ENCODE measurements at regions not wholly inside any gene's neighbourhood (a gene's known extent, or its start where the extent isn't known, plus 50 kb on each side); places are given as distances from the start of the nearest gene placed in this dataset.

DNA sequence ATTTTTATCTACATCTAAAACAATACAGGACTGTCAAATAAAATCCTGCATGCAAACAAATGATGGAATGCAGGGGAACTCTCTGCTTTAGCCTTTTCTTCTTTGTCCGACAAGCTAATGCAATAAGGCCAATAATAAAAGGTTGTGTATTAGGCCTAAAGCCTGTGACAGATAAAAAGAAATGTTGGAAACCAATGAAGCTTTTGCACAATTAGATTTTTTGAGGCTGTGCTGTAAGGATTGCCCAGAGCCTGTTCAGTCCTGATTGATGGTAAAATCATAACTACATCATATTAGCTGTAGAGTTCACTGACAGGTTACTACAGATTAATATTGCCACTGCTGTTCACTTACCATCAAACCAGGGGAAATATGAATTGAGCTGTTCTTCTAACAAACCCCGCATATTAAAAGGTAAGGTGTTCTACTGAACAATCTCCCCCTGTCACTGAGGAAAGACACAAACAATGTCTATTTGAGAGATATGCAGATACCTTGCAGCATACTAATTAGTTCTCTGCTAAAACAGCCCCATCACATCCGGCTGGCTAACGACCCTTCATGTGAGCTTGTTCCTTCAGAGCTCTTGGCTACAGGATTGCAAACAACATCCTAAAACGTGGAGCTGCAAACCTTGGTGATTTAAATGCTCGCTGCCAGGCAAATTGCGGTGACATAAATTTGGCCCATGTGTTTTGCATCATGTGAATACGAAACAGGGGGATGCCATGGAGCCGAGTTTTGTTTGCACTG is 305.4 kb downstream of the MTX2 start:
- TF ChIP-seq, protein P1, sequence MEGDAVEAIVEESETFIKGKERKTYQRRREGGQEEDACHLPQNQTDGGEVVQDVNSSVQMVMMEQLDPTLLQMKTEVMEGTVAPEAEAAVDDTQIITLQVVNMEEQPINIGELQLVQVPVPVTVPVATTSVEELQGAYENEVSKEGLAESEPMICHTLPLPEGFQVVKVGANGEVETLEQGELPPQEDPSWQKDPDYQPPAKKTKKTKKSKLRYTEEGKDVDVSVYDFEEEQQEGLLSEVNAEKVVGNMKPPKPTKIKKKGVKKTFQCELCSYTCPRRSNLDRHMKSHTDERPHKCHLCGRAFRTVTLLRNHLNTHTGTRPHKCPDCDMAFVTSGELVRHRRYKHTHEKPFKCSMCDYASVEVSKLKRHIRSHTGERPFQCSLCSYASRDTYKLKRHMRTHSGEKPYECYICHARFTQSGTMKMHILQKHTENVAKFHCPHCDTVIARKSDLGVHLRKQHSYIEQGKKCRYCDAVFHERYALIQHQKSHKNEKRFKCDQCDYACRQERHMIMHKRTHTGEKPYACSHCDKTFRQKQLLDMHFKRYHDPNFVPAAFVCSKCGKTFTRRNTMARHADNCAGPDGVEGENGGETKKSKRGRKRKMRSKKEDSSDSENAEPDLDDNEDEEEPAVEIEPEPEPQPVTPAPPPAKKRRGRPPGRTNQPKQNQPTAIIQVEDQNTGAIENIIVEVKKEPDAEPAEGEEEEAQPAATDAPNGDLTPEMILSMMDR (conservative IDR thresholded peaks at IDR 0.05 in 1 of 2, IDR thresholded peaks at IDR 0.05 in 1 of 2; ENCODE audit: extremely low read depth in 1 of 2, insufficient read depth in 1 of 2, low read depth in 1 of 2, low read length in 2 of 2) = no peak
- no peak for TF ChIP-seq EZH2 (IDR thresholded peaks at IDR 0.05; ENCODE audit: borderline replicate concordance, low read length)
